ENCODE measurements at regions not wholly inside any gene's neighbourhood (a gene's known extent, or its start where the extent isn't known, plus 50 kb on each side); places are given as distances from the start of the nearest gene placed in this dataset.

- no peaks in the 10 kb centered on the region for H4K20me1 ChIP-seq (replicated peaks in 1 of 2; ENCODE audit: control insufficient read depth in 1 of 2, insufficient read depth in 2 of 2, low read length in 2 of 2)
- H3K23ac ChIP-seq (ENCODE audit: insufficient read length), result no peak overlapping the region
- H3K36me3 ChIP-seq (ENCODE audit: control insufficient read depth in 2 of 4, insufficient read depth in 4 of 4, low read length in 3 of 4), result no peaks in the 10 kb centered on the region
- H3K79me2 ChIP-seq (ENCODE audit: control insufficient read depth in 1 of 2, insufficient read depth in 2 of 2, low read length in 2 of 2), result no peaks in the 10 kb centered on the region
- no peak overlapping the region for H2BK120ac ChIP-seq (replicated peaks; ENCODE audit: low read depth, low read length)
- H3K23me2 ChIP-seq (ENCODE audit: low read depth, low read length), result no peaks in the 10 kb centered on the region
- DNase-seq (ENCODE audit: low read depth in 1 of 2, low spot score in 2 of 2), result no peak
- H3K4me1 ChIP-seq (replicated peaks in 1 of 4; ENCODE audit: control insufficient read depth in 3 of 4, insufficient read depth in 4 of 4, low read length in 3 of 4), result peaks cover 0 to 5% (median 2%) of the 10 kb centered on the region in 4 experiments; a peak in 5 of 7 replicates
- H3K56ac ChIP-seq (replicated peaks; ENCODE audit: insufficient read length, low read depth, low read length), result no peak overlapping the region
- CTCF ChIA-PET (ENCODE audit: partially characterized antibody), result interaction anchor here (1.5 kb wide), 1 partner anchor 31 kb away, joined by 4 read pairs; no protein-coding TSS in a partner anchor
- no peak overlapping the region for H3K4me2 ChIP-seq (ENCODE audit: insufficient read depth in 1 of 2, low read depth in 2 of 2, low read length in 2 of 2)
- no peaks in the 10 kb centered on the region for H3K27me3 ChIP-seq (replicated peaks in 1 of 4; ENCODE audit: control insufficient read depth in 3 of 4, extremely low read depth in 1 of 4, insufficient read depth in 3 of 4, low read length in 3 of 4)
- WGBS, 2 experiments (ENCODE audit: extremely low coverage in 1 of 2, insufficient coverage in 1 of 2, insufficient read length in 1 of 2, insufficient replicate concordance in 2 of 2, low coverage in 1 of 2, low lambda C conversion rate in 2 of 2, missing lambda C conversion rate in 1 of 2), result 91% methylated on average over 6 of the region's 6 CpGs; no CpG with 5 or more reads in 1 of the 2 experiments
- H3K18ac ChIP-seq (ENCODE audit: extremely low read depth, low read length), result no peak overlapping the region
- no peak overlapping the region for H3K27ac ChIP-seq (ENCODE audit: low read depth, low read length)
- POLR2A ChIA-PET (ENCODE audit: partially characterized antibody), result no interaction called here
- H2BK5ac ChIP-seq (ENCODE audit: low read depth, low read length), result no peak overlapping the region
- no peak overlapping the region for H4K91ac ChIP-seq (replicated peaks; ENCODE audit: insufficient read length, low read length)
- FAIRE-seq, result no peak
- H3K79me1 ChIP-seq (ENCODE audit: low read depth, low read length), result no peaks in the 10 kb centered on the region
- H3K4me3 ChIP-seq (ENCODE audit: extremely low read depth in 1 of 4, insufficient read depth in 2 of 4, low read depth in 3 of 4, low read length in 4 of 4), result no peak overlapping the region
- H2BK12ac ChIP-seq (ENCODE audit: low read depth, low read length), result no peak overlapping the region
- no peak overlapping the region for H4K8ac ChIP-seq (ENCODE audit: extremely low read depth, insufficient read depth, low read length)
- H2BK15ac ChIP-seq (ENCODE audit: low read length), result no peak overlapping the region
- H3K14ac ChIP-seq (ENCODE audit: insufficient read length), result no peak overlapping the region
- H3K9me3 ChIP-seq (ENCODE audit: insufficient read depth in 2 of 2, low read depth in 1 of 2, low read length in 1 of 2), result no peaks in the 10 kb centered on the region
- no peak overlapping the region for H2BK20ac ChIP-seq (ENCODE audit: low read length)
- no peak overlapping the region for H4K5ac ChIP-seq (ENCODE audit: insufficient read length, low read depth, low read length)
- H3K4ac ChIP-seq (replicated peaks; ENCODE audit: insufficient read length, low read depth, low read length), result no peak overlapping the region
- H3K9ac ChIP-seq (replicated peaks in 1 of 4; ENCODE audit: extremely low read depth in 1 of 4, low read depth in 3 of 4, low read length in 3 of 4), result no peak overlapping the region
- no peak overlapping the region for H2AFZ ChIP-seq (ENCODE audit: low read length)
- no peak overlapping the region for H2AK5ac ChIP-seq (ENCODE audit: low read depth, low read length)
- TF ChIP-seq TAF1 (IDR thresholded peaks at IDR 0.05; ENCODE audit: low read depth, low read length), result no peak
- no peak for TF ChIP-seq USF2 (IDR thresholded peaks at IDR 0.05; ENCODE audit: low read length)
- TF ChIP-seq, protein P1, sequence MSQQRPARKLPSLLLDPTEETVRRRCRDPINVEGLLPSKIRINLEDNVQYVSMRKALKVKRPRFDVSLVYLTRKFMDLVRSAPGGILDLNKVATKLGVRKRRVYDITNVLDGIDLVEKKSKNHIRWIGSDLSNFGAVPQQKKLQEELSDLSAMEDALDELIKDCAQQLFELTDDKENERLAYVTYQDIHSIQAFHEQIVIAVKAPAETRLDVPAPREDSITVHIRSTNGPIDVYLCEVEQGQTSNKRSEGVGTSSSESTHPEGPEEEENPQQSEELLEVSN (IDR thresholded peaks at IDR 0.05), result no peak
- TF ChIP-seq ZNF274 (IDR thresholded peaks at IDR 0.05; ENCODE audit: borderline replicate concordance, extremely low read depth, low read length), result no peak
- TF ChIP-seq POLR2AphosphoS5 (IDR thresholded peaks at IDR 0.05; ENCODE audit: low read depth, low read length), result no peak
- TF ChIP-seq KDM1A (IDR thresholded peaks at IDR 0.05; ENCODE audit: borderline replicate concordance, low read length), result no peak
- TF ChIP-seq SUZ12 (IDR thresholded peaks at IDR 0.05; ENCODE audit: low read length), result no peak
- no peak for TF ChIP-seq TBP (IDR thresholded peaks at IDR 0.05; ENCODE audit: low read depth, low read length)
- no peak for TF ChIP-seq SAP30 (IDR thresholded peaks at IDR 0.05; ENCODE audit: insufficient read depth, insufficient replicate concordance, low read length)
- no peak for TF ChIP-seq KDM5A (IDR thresholded peaks at IDR 0.05; ENCODE audit: low read length)
- TF ChIP-seq CBX5 (IDR thresholded peaks at IDR 0.05; ENCODE audit: low read depth, low read length), result no peak
Measured at GRCh38 chr15:70290708-70291107, 193.0 kb upstream of the TLE3 start.

All from H1 (cell line).